SIG-M5 treated with dmso at 0.1 percent for 504 hours (cell line): ENCODE measurements at regions not wholly inside any gene's neighbourhood (a gene's known extent, or its start where the extent isn't known, plus 50 kb on each side); places are given as distances from the start of the nearest gene placed in this dataset.
"Not testable (repeated sequence)": the region's sequence is repeated elsewhere in the genome, so short reads cannot be mapped to it uniquely, and the experiment has no call there.

Experiments
- DNase-seq: peaks from one replicate; lab custom pipeline; 2025; ENCODE audit not compliant: unreplicated experiment; lab: John Stamatoyannopoulos, UW

- no peak for DNase-seq
These were observed 192.3 kb downstream of the PALM2AKAP2 start for GRCh38 chr9:109972026-109972882.

- DNase-seq = no peak
These were observed 193.3 kb downstream of the PALM2AKAP2 start for GRCh38 chr9:109973336-109973735.

GRCh38 chr9:109974143-109974917 lies 194.3 kb downstream of the PALM2AKAP2 start:
- peak; percentile 69 for DNase-seq

- DNase-seq = no peak
These were observed 194.9 kb downstream of the PALM2AKAP2 start for GRCh38 chr9:109974918-109975276.

GRCh38 chr9:109975574-109976295 lies 195.7 kb downstream of the PALM2AKAP2 start:
- DNase-seq = no peak

- DNase-seq = no peak
These were observed 196.3 kb downstream of the PALM2AKAP2 start for GRCh38 chr9:109976303-109976702.

GRCh38 chr9:109977521-109977920 lies 197.5 kb downstream of the PALM2AKAP2 start:
- DNase-seq = no peak

GRCh38 chr9:109981091-109981490 lies 201.1 kb downstream of the PALM2AKAP2 start:
- DNase-seq = no peak

- no peak for DNase-seq
These were observed 206.6 kb downstream of the PALM2AKAP2 start for GRCh38 chr9:109986521-109986991.

- DNase-seq = no peak
These were observed 209.3 kb downstream of the PALM2AKAP2 start for GRCh38 chr9:109989296-109989695.

- DNase-seq = no peak
These were observed 210.5 kb downstream of the PALM2AKAP2 start for GRCh38 chr9:109990541-109990940.

- no peak for DNase-seq
These were observed 212.3 kb downstream of the PALM2AKAP2 start for GRCh38 chr9:109992293-109992692.

- DNase-seq = no peak
These were observed 213.4 kb downstream of the PALM2AKAP2 start for GRCh38 chr9:109993250-109993978.

- DNase-seq = no peak
These were observed 213.8 kb downstream of the C9orf152 start for GRCh38 chr9:109994141-109994540.

GRCh38 chr9:109996936-109997580 lies 210.9 kb downstream of the C9orf152 start:
- no peak for DNase-seq

- no peak for DNase-seq
These were observed 210.3 kb downstream of the C9orf152 start for GRCh38 chr9:109997682-109998081.

- not testable (repeated sequence) for DNase-seq
These were observed 202.4 kb downstream of the C9orf152 start for GRCh38 chr9:110005521-110005920.

GRCh38 chr9:110006657-110007056 lies 201.3 kb downstream of the C9orf152 start:
- DNase-seq = no peak

GRCh38 chr9:110007477-110008270 lies 200.3 kb downstream of the C9orf152 start:
- no peak for DNase-seq
